SK-N-SH (cell line): ENCODE measurements at regions not wholly inside any gene's neighbourhood (a gene's known extent, or its start where the extent isn't known, plus 50 kb on each side); places are given as distances from the start of the nearest gene placed in this dataset.

Experiments used
- CTCF ChIA-PET: fragments of 300-600, 350-600 bp; formaldehyde crosslinking; extraction: SDS; loops from one replicate; lab custom pipeline; 2021; lab: Yijun Ruan, JAX
- POLR2A ChIA-PET: fragments of 350-600 bp; sonication (Branson Sonifier 250); formaldehyde crosslinking; extraction: SDS; loops from one replicate; lab custom pipeline; 2020; ENCODE audit warnings: antibody characterized with exemption, inconsistent platforms; lab: Yijun Ruan, JAX
- DNase-seq: peaks from one replicate; pipeline ENCODE4 v3.0.0; 2012
- H2AFZ ChIP-seq: fragments of 200-600 bp; sonication (generic); 2 replicates; pipeline ENCODE4 v1.8.1; 2016; ENCODE audit warnings: antibody characterized with exemption, mild to moderate bottlenecking, low read depth
- H3F3A ChIP-seq: fragments of 200-600 bp; sonication (generic); replicated peaks from 2 replicates; pipeline ENCODE3; 2016; ENCODE audit warnings: antibody characterized with exemption, mild to moderate bottlenecking; ENCODE audit not compliant: insufficient read depth
- H3K27ac ChIP-seq, 2 experiments: fragments of 200-500 bp in 1 of 2; fragments of 200-600 bp in 1 of 2; sonication (Bioruptor generic) in 1 of 2; sonication (generic), shearing (Covaris generic) in 1 of 2; 2 replicates each; pipeline versions ENCODE4 v1.5.1 to v1.6.1; 2014 to 2016; ENCODE audit warnings: low read depth in 2 of 2, inconsistent platforms in 1 of 2, low read length in 1 of 2, mild to moderate bottlenecking in 1 of 2, mixed read lengths in 1 of 2
- H3K27me3 ChIP-seq: fragments of 200-600 bp; sonication (generic), shearing (Covaris generic); 2 replicates; pipeline ENCODE4 v1.6.1; 2016; ENCODE audit warnings: mixed run types; ENCODE audit not compliant: insufficient read depth
- H3K36me3 ChIP-seq, 2 experiments: fragments of 200-500 bp in 1 of 2; fragments of 200-600 bp in 1 of 2; sonication (Bioruptor generic) in 1 of 2; sonication (generic) in 1 of 2; replicated peaks in 1 of 2; 2 replicates each; pipeline versions ENCODE3 to v1.5.1; 2014 to 2016; ENCODE audit warnings: low read length in 1 of 2, mild to moderate bottlenecking in 1 of 2; ENCODE audit not compliant: insufficient read depth in 2 of 2, control insufficient read depth in 1 of 2
- H3K4me1 ChIP-seq, 2 experiments: fragments of 200-500 bp in 1 of 2; fragments of 200-600 bp in 1 of 2; sonication (Bioruptor generic) in 1 of 2; sonication (generic), shearing (Covaris generic) in 1 of 2; 2 replicates each; pipeline versions ENCODE4 v1.5.1 to v1.6.1; 2014 to 2016; ENCODE audit warnings: low read depth in 1 of 2, low read length in 1 of 2, mixed run types in 1 of 2; ENCODE audit not compliant: insufficient read depth in 2 of 2, control insufficient read depth in 1 of 2
- H3K4me2 ChIP-seq: fragments of 200-600 bp; sonication (generic), shearing (Covaris generic); 2 replicates; pipeline ENCODE4 v1.6.1; 2017; ENCODE audit warnings: mixed run types
- H3K4me3 ChIP-seq, 2 experiments: fragments of 200-500 bp in 1 of 2; fragments of 200-600 bp in 1 of 2; sonication (Bioruptor generic) in 1 of 2; sonication (generic), shearing (Covaris generic) in 1 of 2; 2 replicates each; pipeline versions ENCODE4 v1.5.1 to v1.8.1; 2014 to 2016; ENCODE audit warnings: low read depth in 2 of 2, inconsistent platforms in 1 of 2, low read length in 1 of 2, mild to moderate bottlenecking in 1 of 2, mixed read lengths in 1 of 2, moderate library complexity in 1 of 2
- H3K79me2 ChIP-seq: fragments of 200-600 bp; sonication (generic); 2 replicates; pipeline ENCODE4 v1.8.1; 2017; ENCODE audit warnings: mild to moderate bottlenecking; ENCODE audit not compliant: insufficient read depth
- H3K9ac ChIP-seq: fragments of 200-600 bp; sonication (generic); 2 replicates; pipeline ENCODE4 v1.6.1; 2017; ENCODE audit warnings: mixed run types
- H3K9me2 ChIP-seq: fragments of 200-600 bp; sonication (generic); 2 replicates; pipeline ENCODE4 v1.6.1; 2017; ENCODE audit warnings: mixed run types
- H3K9me3 ChIP-seq: fragments of 200-600 bp; sonication (generic); 2 replicates; pipeline ENCODE4 v1.6.1; 2017; ENCODE audit warnings: mixed run types, mild to moderate bottlenecking, moderate library complexity
- H4K20me1 ChIP-seq: fragments of 200-600 bp; sonication (generic); 2 replicates; pipeline ENCODE4 v1.6.1; 2017; ENCODE audit warnings: mild to moderate bottlenecking, mixed run types; ENCODE audit not compliant: insufficient read depth
- EP300 ChIP-seq, 2 experiments: IDR thresholded peaks; 2 replicates each; pipeline versions ENCODE4 v1.4.0 to v1.6.1; 2012; ENCODE audit warnings: borderline replicate concordance in 1 of 2, low read depth in 1 of 2, low read length in 1 of 2
- FOXM1 ChIP-seq: IDR thresholded peaks from 2 replicates; pipeline ENCODE4 v1.4.0; 2012; ENCODE audit warnings: low read depth, mild to moderate bottlenecking
- IRF3 ChIP-seq: fragments of 150-350 bp; IDR thresholded peaks from 2 replicates; pipeline ENCODE4 v1.6.1; 2016; ENCODE audit warnings: mild to moderate bottlenecking, low read depth, low read length
- JUND ChIP-seq: IDR thresholded peaks from 2 replicates; pipeline ENCODE4 v1.4.0; 2012
- MAX ChIP-seq: IDR thresholded peaks from 2 replicates; pipeline ENCODE4 v1.4.0; 2012; ENCODE audit warnings: low read depth
- MEF2A ChIP-seq: IDR thresholded peaks from 2 replicates; pipeline ENCODE4 v1.4.0; 2012; ENCODE audit warnings: low read depth, borderline replicate concordance
- NFIC ChIP-seq: IDR thresholded peaks from 2 replicates; pipeline ENCODE4 v1.4.0; 2012; ENCODE audit warnings: borderline replicate concordance
- NRF1 ChIP-seq: IDR thresholded peaks from 2 replicates; pipeline ENCODE4 v1.6.1; 2012; ENCODE audit warnings: low read depth, mild to moderate bottlenecking, low read length
- PBX3 ChIP-seq: IDR thresholded peaks from 2 replicates; pipeline ENCODE4; 2012
- POLR2AphosphoS5 ChIP-seq: IDR thresholded peaks from 2 replicates; pipeline ENCODE4 v1.6.1; 2012; ENCODE audit warnings: low read depth, low read length
- RXRA ChIP-seq: IDR thresholded peaks from 2 replicates; pipeline ENCODE4 v1.4.0; 2012; ENCODE audit warnings: low read depth, mild to moderate bottlenecking, borderline replicate concordance
- SIN3A ChIP-seq: IDR thresholded peaks from 2 replicates; pipeline ENCODE4 v1.6.1; 2012; ENCODE audit warnings: low read depth, mild to moderate bottlenecking, low read length, moderate library complexity, borderline replicate concordance
- SMC3 ChIP-seq: IDR thresholded peaks from 2 replicates; pipeline ENCODE4 v1.6.1; 2012; ENCODE audit warnings: low read depth, low read length, improper control_type of control experiment
- TAF1 ChIP-seq: IDR thresholded peaks from 2 replicates; pipeline ENCODE4 v1.6.1; 2012; ENCODE audit warnings: low read depth, mild to moderate bottlenecking, low read length, moderate library complexity, borderline replicate concordance
- TCF12 ChIP-seq: IDR thresholded peaks from 2 replicates; pipeline ENCODE4 v1.4.0; 2012
- TEAD4 ChIP-seq: IDR thresholded peaks from 2 replicates; pipeline ENCODE4 v1.4.0; 2012; ENCODE audit warnings: mild to moderate bottlenecking, borderline replicate concordance; ENCODE audit not compliant: insufficient read depth
- WGBS: methylation state at CpG from one replicate; pipeline ENCODE4 v1.1.6; 2017; ENCODE audit warnings: low lambda C conversion rate; 5-methylcytosine and 5-hydroxymethylcytosine counted together

- TF ChIP-seq TAF1: no peak
- no peak for TF ChIP-seq SIN3A
- TF ChIP-seq, all 33 proteins: peak for 0
These were observed 279.4 kb downstream of the PTGER3 start (continued) for GRCh38 chr1:70768216-70768615.

GRCh38 chr1:70778056-70778762 lies 269.4 kb downstream of the PTGER3 start:
- Histone ChIP-seq H3K9ac (no peak overlapping the region), H3K36me3 (no peaks in the 10 kb centered on the region), H3K4me3 (no peak overlapping the region), H3K4me1 (peaks cover 0 to 13% of the 10 kb centered on the region in 2 experiments; a peak in 2 of 4 replicates), H3K27me3 (no peaks in the 10 kb centered on the region), H3K79me2 (no peaks in the 10 kb centered on the region), H3K4me2 (no peak overlapping the region), H3K9me2 (no peaks in the 10 kb centered on the region; the same call in 1 of the 2 replicates), H3K9me3 (no peaks in the 10 kb centered on the region), H2AFZ (peak overlapping the region; percentile 72), H3K27ac (peak overlapping the region in 1 of 2 experiments; percentile 72; a peak in 2 of 4 replicates), H3F3A (peaks cover 20% of the 10 kb centered on the region), H4K20me1 (no peaks in the 10 kb centered on the region)
- 81% methylated on average over 2 of the region's 2 CpGs for WGBS
- CTCF ChIA-PET: interaction anchor here (1.1 to 1.8 kb wide), 3 partner anchors 9 to 15 kb away, joined by 3 to 5 read pairs (median 5); no protein-coding TSS in a partner anchor
- DNase-seq: no peak
- POLR2A ChIA-PET: no interaction called here
- TF ChIP-seq NRF1 (no peak), RXRA (no peak; the same call in 1 of the 2 replicates), FOXM1 (peak; percentile 48; the same call in 1 of the 2 replicates), TCF12 (peak; percentile 44), MAX (no peak), TEAD4 (peak; percentile 56; the same call in 1 of the 2 replicates), JUND (0 out of 2 replicates have a peak, but pooled peaks have one; percentile 15), EP300 (IDR thresholded peaks at IDR 0.05; ENCODE audit: borderline replicate concordance in 1 of 2, low read depth in 1 of 2, low read length in 1 of 2) (peak in 1 of 2 experiments; percentile 68; a peak in 1 of 4 replicates), SMC3 (no peak), POLR2AphosphoS5 (no peak), MEF2A (peak; percentile 65; the same call in 1 of the 2 replicates), IRF3 (no peak), NFIC (peak; percentile 30; the same call in 1 of the 2 replicates), TAF1 (no peak), PBX3 (peak; percentile 35; the same call in 1 of the 2 replicates)
